ENCODE measurements at regions not wholly inside any gene's neighbourhood (a gene's known extent, or its start where the extent isn't known, plus 50 kb on each side); places are given as distances from the start of the nearest gene placed in this dataset.

DNA sequence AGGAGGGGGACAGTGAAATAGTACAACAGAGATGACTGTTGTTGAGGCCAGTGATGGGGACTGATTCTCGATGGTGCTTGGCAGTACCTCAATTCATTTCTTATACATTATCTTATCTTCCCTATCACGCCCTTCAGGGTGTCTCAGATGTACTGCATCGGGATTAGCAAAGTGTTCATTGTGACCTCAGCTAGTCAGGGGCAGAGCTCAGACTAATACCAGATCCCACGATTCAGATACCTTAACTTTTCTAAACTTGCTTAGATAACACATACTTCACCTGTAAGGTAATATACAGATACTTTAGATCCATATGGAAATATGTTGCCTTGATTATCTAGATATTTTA lies 720.6 kb downstream of the EFNB2 start:
- TF ChIP-seq KLF10 (tag by site-specific recombination; IDR thresholded peaks at IDR 0.05) (no peak), ZNF214 (tag by site-specific recombination; IDR thresholded peaks at IDR 0.05; ENCODE audit: borderline replicate concordance) (no peak), CTCF (tag by site-specific recombination; IDR thresholded peaks at IDR 0.05) (no peak), BCL11A (tag by site-specific recombination; IDR thresholded peaks at IDR 0.05; ENCODE audit: low read depth) (no peak), ELK4 (IDR thresholded peaks at IDR 0.05; ENCODE audit: borderline replicate concordance, low read depth, low read length) (no peak), ZNF140 (tag by site-specific recombination; IDR thresholded peaks at IDR 0.05) (no peak), ZBTB11 (tag by site-specific recombination; conservative IDR thresholded peaks at IDR 0.05; ENCODE audit: low read depth) (no peak), ZFP3 (tag by site-specific recombination; IDR thresholded peaks at IDR 0.05; ENCODE audit: low read depth) (no peak), HOXA7 (CRISPR knock-in tag; IDR thresholded peaks at IDR 0.05; ENCODE audit: borderline replicate concordance) (no peak), ZNF362 (tag by site-specific recombination; IDR thresholded peaks at IDR 0.05) (no peak), MZF1 (tag by site-specific recombination; IDR thresholded peaks at IDR 0.05; ENCODE audit: borderline replicate concordance) (no peak)
- TF ChIP-seq, protein P1, sequence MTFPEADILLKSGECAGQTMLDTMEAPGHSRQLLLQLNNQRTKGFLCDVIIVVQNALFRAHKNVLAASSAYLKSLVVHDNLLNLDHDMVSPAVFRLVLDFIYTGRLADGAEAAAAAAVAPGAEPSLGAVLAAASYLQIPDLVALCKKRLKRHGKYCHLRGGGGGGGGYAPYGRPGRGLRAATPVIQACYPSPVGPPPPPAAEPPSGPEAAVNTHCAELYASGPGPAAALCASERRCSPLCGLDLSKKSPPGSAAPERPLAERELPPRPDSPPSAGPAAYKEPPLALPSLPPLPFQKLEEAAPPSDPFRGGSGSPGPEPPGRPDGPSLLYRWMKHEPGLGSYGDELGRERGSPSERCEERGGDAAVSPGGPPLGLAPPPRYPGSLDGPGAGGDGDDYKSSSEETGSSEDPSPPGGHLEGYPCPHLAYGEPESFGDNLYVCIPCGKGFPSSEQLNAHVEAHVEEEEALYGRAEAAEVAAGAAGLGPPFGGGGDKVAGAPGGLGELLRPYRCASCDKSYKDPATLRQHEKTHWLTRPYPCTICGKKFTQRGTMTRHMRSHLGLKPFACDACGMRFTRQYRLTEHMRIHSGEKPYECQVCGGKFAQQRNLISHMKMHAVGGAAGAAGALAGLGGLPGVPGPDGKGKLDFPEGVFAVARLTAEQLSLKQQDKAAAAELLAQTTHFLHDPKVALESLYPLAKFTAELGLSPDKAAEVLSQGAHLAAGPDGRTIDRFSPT (tag by site-specific recombination; IDR thresholded peaks at IDR 0.05), result no peak
